ENCODE measurements at regions not wholly inside any gene's neighbourhood (a gene's known extent, or its start where the extent isn't known, plus 50 kb on each side); places are given as distances from the start of the nearest gene placed in this dataset.

GRCh38 chr2:118706844-118707243 is 140.6 kb downstream of the EN1 start:
- Histone ChIP-seq H3K36me3 (ENCODE audit: control insufficient read depth, insufficient read depth, low read length) (no peaks in the 10 kb centered on the region), H3K27ac (ENCODE audit: low read depth, low read length) (no peak overlapping the region), H3K4me2 (ENCODE audit: low read length) (no peak overlapping the region), H3K27me3 (ENCODE audit: insufficient read depth, low read length, poor library complexity) (no peaks in the 10 kb centered on the region), H3K79me1 (ENCODE audit: low read length) (no peaks in the 10 kb centered on the region), H2BK120ac (ENCODE audit: low read depth, low read length) (no peak overlapping the region), H3K18ac (ENCODE audit: low read length) (no peak overlapping the region), H3K4me1 (ENCODE audit: control insufficient read depth, low read depth, low read length) (peaks cover 2% of the 10 kb centered on the region), H3K56ac (ENCODE audit: low read length) (no peak overlapping the region), H3K23ac (ENCODE audit: low read length) (no peak overlapping the region), H3K4ac (ENCODE audit: low read depth, low read length) (no peak overlapping the region), H3K4me3 (ENCODE audit: low read length) (no peak overlapping the region), H2BK15ac (replicated peaks; ENCODE audit: low read depth) (no peak overlapping the region), H3K9ac (ENCODE audit: low read length) (no peak overlapping the region), H4K8ac (ENCODE audit: low read depth, low read length) (no peak overlapping the region), H2AK5ac (ENCODE audit: low read length) (no peak overlapping the region), H4K5ac (ENCODE audit: low read length) (no peak overlapping the region), H2BK5ac (ENCODE audit: low read length) (no peak overlapping the region), H3K79me2 (ENCODE audit: control insufficient read depth, insufficient read depth, low read length) (no peaks in the 10 kb centered on the region)
- no CpG with 5 or more reads among the region's 1 CpG for WGBS (ENCODE audit: extremely low coverage, insufficient coverage, low lambda C conversion rate)
- no peak for DNase-seq

GRCh38 chr2:118706371-118706770 is 141.1 kb downstream of the EN1 start:
- Histone ChIP-seq H3K27me3 (ENCODE audit: insufficient read depth, low read length, poor library complexity) (no peaks in the 10 kb centered on the region), H3K9ac (ENCODE audit: low read length) (no peak overlapping the region), H4K8ac (ENCODE audit: low read depth, low read length) (no peak overlapping the region), H2AK5ac (ENCODE audit: low read length) (no peak overlapping the region), H2BK15ac (replicated peaks; ENCODE audit: low read depth) (no peak overlapping the region), H2BK5ac (ENCODE audit: low read length) (no peak overlapping the region), H3K4me3 (ENCODE audit: low read length) (no peak overlapping the region), H3K79me1 (ENCODE audit: low read length) (no peaks in the 10 kb centered on the region), H3K36me3 (ENCODE audit: control insufficient read depth, insufficient read depth, low read length) (no peaks in the 10 kb centered on the region), H3K4me2 (ENCODE audit: low read length) (no peak overlapping the region), H3K23ac (ENCODE audit: low read length) (no peak overlapping the region), H3K4ac (ENCODE audit: low read depth, low read length) (no peak overlapping the region), H4K5ac (ENCODE audit: low read length) (no peak overlapping the region), H2BK120ac (ENCODE audit: low read depth, low read length) (no peak overlapping the region), H3K27ac (ENCODE audit: low read depth, low read length) (no peak overlapping the region), H3K18ac (ENCODE audit: low read length) (no peak overlapping the region), H3K56ac (ENCODE audit: low read length) (no peak overlapping the region), H3K79me2 (ENCODE audit: control insufficient read depth, insufficient read depth, low read length) (no peaks in the 10 kb centered on the region), H3K4me1 (ENCODE audit: control insufficient read depth, low read depth, low read length) (peaks cover 2% of the 10 kb centered on the region)
- peak; percentile 57 for DNase-seq
- WGBS (ENCODE audit: extremely low coverage, insufficient coverage, low lambda C conversion rate): no CpG with 5 or more reads among the region's 4 CpGs

- no peaks in the 10 kb centered on the region for H3K4me1 ChIP-seq (ENCODE audit: control insufficient read depth, low read depth, low read length)
- H4K5ac ChIP-seq (ENCODE audit: low read length): no peak overlapping the region
- no peaks in the 10 kb centered on the region for H3K79me1 ChIP-seq (ENCODE audit: low read length)
- no peak overlapping the region for H3K4me2 ChIP-seq (ENCODE audit: low read length)
- H3K27me3 ChIP-seq (ENCODE audit: insufficient read depth, low read length, poor library complexity): no peaks in the 10 kb centered on the region
- no peaks in the 10 kb centered on the region for H3K36me3 ChIP-seq (ENCODE audit: control insufficient read depth, insufficient read depth, low read length)
- no CpG with 5 or more reads among the region's 1 CpG for WGBS (ENCODE audit: extremely low coverage, insufficient coverage, low lambda C conversion rate)
- H2BK120ac ChIP-seq (ENCODE audit: low read depth, low read length): no peak overlapping the region
- no peak overlapping the region for H3K23ac ChIP-seq (ENCODE audit: low read length)
- no peak for DNase-seq
- H3K18ac ChIP-seq (ENCODE audit: low read length): no peak overlapping the region
- H4K8ac ChIP-seq (ENCODE audit: low read depth, low read length): no peak overlapping the region
- no peaks in the 10 kb centered on the region for H3K79me2 ChIP-seq (ENCODE audit: control insufficient read depth, insufficient read depth, low read length)
- no peak overlapping the region for H3K56ac ChIP-seq (ENCODE audit: low read length)
- H3K9ac ChIP-seq (ENCODE audit: low read length): no peak overlapping the region
- H2BK15ac ChIP-seq (replicated peaks; ENCODE audit: low read depth): no peak overlapping the region
- no peak overlapping the region for H2AK5ac ChIP-seq (ENCODE audit: low read length)
- no peak overlapping the region for H3K4me3 ChIP-seq (ENCODE audit: low read length)
- H2BK5ac ChIP-seq (ENCODE audit: low read length): no peak overlapping the region
- H3K4ac ChIP-seq (ENCODE audit: low read depth, low read length): no peak overlapping the region
- no peak overlapping the region for H3K27ac ChIP-seq (ENCODE audit: low read depth, low read length)
These were observed 142.4 kb downstream of the EN1 start for GRCh38 chr2:118705032-118705431.

GRCh38 chr2:118699447-118700175 is 147.8 kb downstream of the EN1 start:
- Histone ChIP-seq H3K23ac (ENCODE audit: low read length) (no peak overlapping the region), H3K79me2 (ENCODE audit: control insufficient read depth, insufficient read depth, low read length) (no peaks in the 10 kb centered on the region), H4K8ac (ENCODE audit: low read depth, low read length) (no peak overlapping the region), H3K4ac (ENCODE audit: low read depth, low read length) (no peak overlapping the region), H3K56ac (ENCODE audit: low read length) (no peak overlapping the region), H3K9ac (ENCODE audit: low read length) (no peak overlapping the region), H3K18ac (ENCODE audit: low read length) (no peak overlapping the region), H2AK5ac (ENCODE audit: low read length) (no peak overlapping the region), H3K79me1 (ENCODE audit: low read length) (no peaks in the 10 kb centered on the region), H2BK5ac (ENCODE audit: low read length) (no peak overlapping the region), H3K4me3 (ENCODE audit: low read length) (no peak overlapping the region), H4K5ac (ENCODE audit: low read length) (no peak overlapping the region), H3K4me1 (ENCODE audit: control insufficient read depth, low read depth, low read length) (no peaks in the 10 kb centered on the region), H3K27ac (ENCODE audit: low read depth, low read length) (no peak overlapping the region), H3K36me3 (ENCODE audit: control insufficient read depth, insufficient read depth, low read length) (no peaks in the 10 kb centered on the region), H3K4me2 (ENCODE audit: low read length) (no peak overlapping the region), H2BK120ac (ENCODE audit: low read depth, low read length) (no peak overlapping the region), H2BK15ac (replicated peaks; ENCODE audit: low read depth) (no peak overlapping the region), H3K27me3 (ENCODE audit: insufficient read depth, low read length, poor library complexity) (no peaks in the 10 kb centered on the region)
- WGBS (ENCODE audit: extremely low coverage, insufficient coverage, low lambda C conversion rate): no CpG with 5 or more reads among the region's 13 CpGs
- no peak for DNase-seq

- Histone ChIP-seq H2BK5ac (ENCODE audit: low read length) (no peak overlapping the region), H3K56ac (ENCODE audit: low read length) (no peak overlapping the region), H3K36me3 (ENCODE audit: control insufficient read depth, insufficient read depth, low read length) (no peaks in the 10 kb centered on the region), H3K4ac (ENCODE audit: low read depth, low read length) (no peak overlapping the region), H3K79me1 (ENCODE audit: low read length) (no peaks in the 10 kb centered on the region), H4K5ac (ENCODE audit: low read length) (no peak overlapping the region), H3K4me3 (ENCODE audit: low read length) (no peak overlapping the region), H3K4me2 (ENCODE audit: low read length) (no peak overlapping the region), H3K9ac (ENCODE audit: low read length) (no peak overlapping the region), H3K23ac (ENCODE audit: low read length) (no peak overlapping the region), H3K27ac (ENCODE audit: low read depth, low read length) (no peak overlapping the region), H2AK5ac (ENCODE audit: low read length) (no peak overlapping the region), H2BK120ac (ENCODE audit: low read depth, low read length) (no peak overlapping the region), H3K4me1 (ENCODE audit: control insufficient read depth, low read depth, low read length) (no peaks in the 10 kb centered on the region), H4K8ac (ENCODE audit: low read depth, low read length) (no peak overlapping the region), H3K18ac (ENCODE audit: low read length) (no peak overlapping the region), H3K27me3 (ENCODE audit: insufficient read depth, low read length, poor library complexity) (no peaks in the 10 kb centered on the region), H2BK15ac (replicated peaks; ENCODE audit: low read depth) (no peak overlapping the region), H3K79me2 (ENCODE audit: control insufficient read depth, insufficient read depth, low read length) (no peaks in the 10 kb centered on the region)
- WGBS (ENCODE audit: extremely low coverage, insufficient coverage, low lambda C conversion rate): no CpG with 5 or more reads among the region's 6 CpGs
- DNase-seq: no peak
These were observed 148.9 kb downstream of the EN1 start for GRCh38 chr2:118698564-118698963.

- Histone ChIP-seq H3K79me1 (ENCODE audit: low read length) (no peaks in the 10 kb centered on the region), H3K9ac (ENCODE audit: low read length) (no peak overlapping the region), H2BK15ac (replicated peaks; ENCODE audit: low read depth) (no peak overlapping the region), H3K27me3 (ENCODE audit: insufficient read depth, low read length, poor library complexity) (no peaks in the 10 kb centered on the region), H3K56ac (ENCODE audit: low read length) (no peak overlapping the region), H3K4ac (ENCODE audit: low read depth, low read length) (no peak overlapping the region), H2BK5ac (ENCODE audit: low read length) (no peak overlapping the region), H2AK5ac (ENCODE audit: low read length) (no peak overlapping the region), H4K8ac (ENCODE audit: low read depth, low read length) (no peak overlapping the region), H4K5ac (ENCODE audit: low read length) (no peak overlapping the region), H3K79me2 (ENCODE audit: control insufficient read depth, insufficient read depth, low read length) (no peaks in the 10 kb centered on the region), H3K4me3 (ENCODE audit: low read length) (no peak overlapping the region), H3K4me2 (ENCODE audit: low read length) (no peak overlapping the region), H3K27ac (ENCODE audit: low read depth, low read length) (no peak overlapping the region), H3K23ac (ENCODE audit: low read length) (no peak overlapping the region), H3K4me1 (ENCODE audit: control insufficient read depth, low read depth, low read length) (no peaks in the 10 kb centered on the region), H3K36me3 (ENCODE audit: control insufficient read depth, insufficient read depth, low read length) (no peaks in the 10 kb centered on the region), H2BK120ac (ENCODE audit: low read depth, low read length) (no peak overlapping the region), H3K18ac (ENCODE audit: low read length) (no peak overlapping the region)
- no peak for DNase-seq
These were observed 149.7 kb downstream of the EN1 start for GRCh38 chr2:118697781-118698180.
